ENCODE measurements at regions not wholly inside any gene's neighbourhood (a gene's known extent, or its start where the extent isn't known, plus 50 kb on each side); places are given as distances from the start of the nearest gene placed in this dataset.

GRCh38 chr10:130824230-130825014, 487.1 kb downstream of the TCERG1L start:
- Histone ChIP-seq H3K27ac (replicated peaks) (no peak overlapping the region), H3K4me3 (replicated peaks; ENCODE audit: insufficient read depth, low read length) (no peak overlapping the region), H3K27me3 (ENCODE audit: insufficient read depth, poor library complexity, severe bottlenecking) (no peaks in the 10 kb centered on the region)
- DNase-seq (ENCODE audit: low read depth in 1 of 2, low spot score in 1 of 2) = no peak
- no peak for TF ChIP-seq REST (IDR thresholded peaks at IDR 0.05; ENCODE audit: insufficient replicate concordance, low read depth)
- TF ChIP-seq SPI1 (IDR thresholded peaks at IDR 0.05; ENCODE audit: borderline replicate concordance, low read depth) = no peak
- TF ChIP-seq POLR2AphosphoS5 (IDR thresholded peaks at IDR 0.05; ENCODE audit: low read depth) = no peak
- no peak for TF ChIP-seq GABPA (IDR thresholded peaks at IDR 0.05; ENCODE audit: low read depth)
- no peak for TF ChIP-seq CTCF (IDR thresholded peaks at IDR 0.05; ENCODE audit: insufficient read depth, low read length)

GRCh38 chr10:130833596-130833995, 477.9 kb downstream of the TCERG1L start:
- no peaks in the 10 kb centered on the region for H3K27me3 ChIP-seq (ENCODE audit: insufficient read depth, poor library complexity, severe bottlenecking)
- no peak overlapping the region for H3K4me3 ChIP-seq (replicated peaks; ENCODE audit: insufficient read depth, low read length)
- TF ChIP-seq POLR2AphosphoS5 (IDR thresholded peaks at IDR 0.05; ENCODE audit: low read depth) (no peak), GABPA (IDR thresholded peaks at IDR 0.05; ENCODE audit: low read depth) (no peak), SPI1 (IDR thresholded peaks at IDR 0.05; ENCODE audit: borderline replicate concordance, low read depth) (no peak), REST (IDR thresholded peaks at IDR 0.05; ENCODE audit: insufficient replicate concordance, low read depth) (no peak), CTCF (IDR thresholded peaks at IDR 0.05; ENCODE audit: insufficient read depth, low read length) (no peak)
- no peak for DNase-seq (ENCODE audit: low read depth in 1 of 2, low spot score in 1 of 2)
- H3K27ac ChIP-seq (replicated peaks) = no peak overlapping the region

- TF ChIP-seq POLR2AphosphoS5 (IDR thresholded peaks at IDR 0.05; ENCODE audit: low read depth) (no peak), REST (IDR thresholded peaks at IDR 0.05; ENCODE audit: insufficient replicate concordance, low read depth) (peak; percentile 85), SPI1 (IDR thresholded peaks at IDR 0.05; ENCODE audit: borderline replicate concordance, low read depth) (no peak)
- DNase-seq (ENCODE audit: low read depth in 1 of 2, low spot score in 1 of 2) = no peak
- Histone ChIP-seq H3K4me3 (replicated peaks; ENCODE audit: insufficient read depth, low read length) (no peak overlapping the region), H3K27ac (replicated peaks) (no peak overlapping the region), H3K27me3 (ENCODE audit: insufficient read depth, poor library complexity, severe bottlenecking) (no peaks in the 10 kb centered on the region)
Observed at GRCh38 chr10:130834170-130834569, 477.4 kb downstream of the TCERG1L start.
